GM12878 (cell line): ENCODE measurements at regions not wholly inside any gene's neighbourhood (a gene's known extent, or its start where the extent isn't known, plus 50 kb on each side); places are given as distances from the start of the nearest gene placed in this dataset.

ENCODE experiments used
- ATAC-seq: fragments of 200-7000 bp; cut with Tn5 transposase; 3 replicates; pipeline ENCODE4 v1.9.1; 2020; ENCODE audit warnings: mild to moderate bottlenecking, moderate library complexity
- BruUV-seq: library from RNA; stranded (reverse); fragments of 400-500 nt; replicated peaks from 2 replicates; lab custom pipeline; 2021; lab: Mats Ljungman, UMichigan
- CTCF ChIA-PET: fragments of 300-600 bp; sonication (Branson Sonifier 250); formaldehyde crosslinking; extraction: SDS; loops from one replicate; lab custom pipeline; 2021; ENCODE audit warnings: inconsistent platforms; lab: Yijun Ruan, JAX
- POLR2A ChIA-PET: fragments of 350-600 bp; formaldehyde crosslinking; extraction: SDS; loops from one replicate; lab custom pipeline; 2021; ENCODE audit warnings: inconsistent platforms; lab: Charles Lee
- RAD21 ChIA-PET: fragments of 300-600 bp; sonication (Branson Sonifier 250); formaldehyde crosslinking; loops from one replicate; lab custom pipeline; 2023; ENCODE audit warnings: antibody characterized with exemption; ENCODE audit not compliant: unreplicated experiment; lab: Charles Lee
- SMC1A ChIA-PET: fragments of 300-600 bp; sonication (Branson Sonifier 250); formaldehyde crosslinking; loops from one replicate; lab custom pipeline; 2023; ENCODE audit not compliant: unreplicated experiment, uncharacterized antibody; lab: Charles Lee
- DNase-seq: peaks from one replicate; pipeline ENCODE4 v3.0.0-alpha.2; 2011; ENCODE audit warnings: low read depth, low spot score
- FAIRE-seq: peaks from 3 replicates; lab custom pipeline; 2011; peaks lifted over from hg19 to GRCh38; lab: Jason Lieb, UNC
- H2AFZ ChIP-seq: 2 replicates; pipeline ENCODE4 v1.6.0; 2011; ENCODE audit warnings: low read depth, low read length, control low read depth; ENCODE audit not compliant: control insufficient read depth
- H3K27ac ChIP-seq: 2 replicates; pipeline ENCODE4 v1.5.1; 2011; ENCODE audit warnings: control low read depth; ENCODE audit not compliant: control insufficient read depth, insufficient read depth
- H3K27me3 ChIP-seq, 2 experiments: replicated peaks in 1 of 2; 2 replicates each; pipeline versions ENCODE4 v1.6.0 to v1.6.1; 2011; ENCODE audit warnings: low read length in 1 of 2; ENCODE audit not compliant: control insufficient read depth in 2 of 2, insufficient read depth in 2 of 2
- H3K36me3 ChIP-seq, 2 experiments: 2 replicates each; pipeline ENCODE4 v1.5.1; 2011; ENCODE audit warnings: low read length in 1 of 2; ENCODE audit not compliant: control insufficient read depth in 2 of 2, insufficient read depth in 2 of 2
- H3K4me1 ChIP-seq: 2 replicates; pipeline ENCODE4 v1.6.1; 2011; ENCODE audit warnings: mild to moderate bottlenecking, low read length, moderate library complexity, mixed read lengths; ENCODE audit not compliant: control insufficient read depth, insufficient read depth
- H3K4me2 ChIP-seq: 2 replicates; pipeline ENCODE4 v1.6.0; 2011; ENCODE audit warnings: control low read depth; ENCODE audit not compliant: control insufficient read depth, insufficient read depth
- H3K4me3 ChIP-seq: fragments of 200-600 bp; sonication (generic); 2 replicates; pipeline ENCODE4 v1.5.1; 2016
- H3K79me2 ChIP-seq: 2 replicates; pipeline ENCODE4 v1.6.0; 2011; ENCODE audit warnings: low read length; ENCODE audit not compliant: control insufficient read depth, insufficient read depth
- H3K9ac ChIP-seq: 2 replicates; pipeline ENCODE4 v1.8.0; 2011; ENCODE audit warnings: low read length, control low read depth, mixed read lengths; ENCODE audit not compliant: control insufficient read depth, insufficient read depth
- H3K9me3 ChIP-seq: replicated peaks from 3 replicates; pipeline ENCODE4 v1.5.1; 2011; ENCODE audit warnings: mild to moderate bottlenecking, low read length; ENCODE audit not compliant: control insufficient read depth, insufficient read depth
- H4K20me1 ChIP-seq: 2 replicates; pipeline ENCODE4 v1.6.0; 2011; ENCODE audit not compliant: control insufficient read depth, insufficient read depth
- BHLHE40 ChIP-seq, 2 experiments: fragments of 450-650 bp in 1 of 2; IDR thresholded peaks; 2 replicates each; pipeline ENCODE4 v1.6.1; 2011 to 2017; ENCODE audit warnings: low read depth in 2 of 2, borderline replicate concordance in 1 of 2, improper control_type of control experiment in 1 of 2, low read length in 1 of 2, mild to moderate bottlenecking in 1 of 2
- CEBPB ChIP-seq, 2 experiments: fragments of 150-350 bp in 1 of 2; IDR thresholded peaks; 2 replicates each; pipeline ENCODE4 v1.6.1; 2012 to 2014; ENCODE audit warnings: low read depth in 2 of 2, low read length in 2 of 2, borderline replicate concordance in 1 of 2, inconsistent platforms in 1 of 2
- CREM ChIP-seq: IDR thresholded peaks from 2 replicates; pipeline ENCODE4 v1.6.1; 2014; ENCODE audit warnings: antibody characterized with exemption, low read depth
- CUX1 ChIP-seq: IDR thresholded peaks from 2 replicates; pipeline ENCODE4 v1.6.1; 2012; ENCODE audit warnings: improper control_type of control experiment, low read depth, low read length; ENCODE audit not compliant: insufficient replicate concordance
- EP300 ChIP-seq, 2 experiments: fragments of 150-350 bp in 1 of 2; IDR thresholded peaks; 2 replicates each; pipeline ENCODE4 v1.6.1; 2011 to 2012; ENCODE audit warnings: low read depth in 2 of 2, low read length in 2 of 2, borderline replicate concordance in 1 of 2, improper control_type of control experiment in 1 of 2, inconsistent platforms in 1 of 2; ENCODE audit not compliant: control insufficient read depth in 1 of 2
- ETV6 ChIP-seq, 2 experiments: fragments of 450-650 bp in 1 of 2; IDR thresholded peaks in 1 of 2; conservative IDR thresholded peaks in 1 of 2; 2 replicates each; pipeline ENCODE4 v1.6.1; 2014; ENCODE audit warnings: antibody characterized with exemption in 1 of 2, borderline replicate concordance in 1 of 2, low read depth in 1 of 2, mild to moderate bottlenecking in 1 of 2, moderate library complexity in 1 of 2
- EZH2 ChIP-seq: IDR thresholded peaks from 2 replicates; pipeline ENCODE4 v1.6.1; 2012; ENCODE audit warnings: low read depth, mild to moderate bottlenecking, control low read depth, inconsistent platforms, low read length, borderline replicate concordance; ENCODE audit not compliant: control insufficient read depth
- HDAC6 ChIP-seq: fragments of 200-600 bp; sonication (generic); IDR thresholded peaks from one replicate; pipeline ENCODE4 v1.8.0; 2017; ENCODE audit warnings: antibody characterized with exemption; ENCODE audit not compliant: unreplicated experiment
- MYB ChIP-seq: fragments of 150-350 bp; IDR thresholded peaks from 2 replicates; pipeline ENCODE4 v1.6.1; 2014; ENCODE audit warnings: mild to moderate bottlenecking, low read depth, low read length, borderline replicate concordance
- NR2F1 ChIP-seq: fragments of 450-650 bp; conservative IDR thresholded peaks from 2 replicates; pipeline ENCODE4 v1.6.1; 2017; ENCODE audit warnings: mild to moderate bottlenecking
- NRF1 ChIP-seq: conservative IDR thresholded peaks from 2 replicates; pipeline ENCODE4 v1.6.1; 2011; ENCODE audit warnings: mild to moderate bottlenecking, low read depth, low read length, improper control_type of control experiment
- PAX5 ChIP-seq: IDR thresholded peaks from 2 replicates; pipeline ENCODE4 v1.6.1; 2011; ENCODE audit warnings: low read depth, low read length, borderline replicate concordance
- PKNOX1 ChIP-seq: fragments of 450-650 bp; IDR thresholded peaks from 2 replicates; pipeline ENCODE4 v1.6.1; 2016; ENCODE audit warnings: mild to moderate bottlenecking
- RCOR1 ChIP-seq: conservative IDR thresholded peaks from 2 replicates; pipeline ENCODE4 v1.6.1; 2012; ENCODE audit warnings: low read depth, low read length, improper control_type of control experiment
- SMAD5 ChIP-seq: IDR thresholded peaks from 2 replicates; pipeline ENCODE4 v1.6.1; 2016; ENCODE audit warnings: antibody characterized with exemption, low read depth
- SREBF1 ChIP-seq: IDR thresholded peaks from 2 replicates; pipeline ENCODE4 v1.6.1; 2012; ENCODE audit warnings: mild to moderate bottlenecking, low read length
- STAT1 ChIP-seq: fragments of 450-650 bp; conservative IDR thresholded peaks from 2 replicates; pipeline ENCODE4 v1.6.1; 2014; ENCODE audit warnings: antibody characterized with exemption, mild to moderate bottlenecking
- WGBS: methylation state at CpG from one replicate; pipeline ENCODE4 v1.1.6; 2016; ENCODE audit warnings: low lambda C conversion rate; ENCODE audit not compliant: insufficient replicate concordance, insufficient coverage; ENCODE audit errors: missing lambda C conversion rate; 5-methylcytosine and 5-hydroxymethylcytosine counted together
- in situ Hi-C: fragments of 300-500 bp; cut with MboI; formaldehyde crosslinking; loops from 9 replicates; pipeline ENCODE4 v1.14.3; 2018; ENCODE audit warnings: mixed read lengths
- intact Hi-C: fragments of 100-400 bp; cut with micrococcal nuclease; formaldehyde crosslinking; loops from one replicate; pipeline ENCODE4 v1.14.2; 2022; ENCODE audit not compliant: unreplicated experiment

- TF ChIP-seq CUX1: no peak
- TF ChIP-seq CREM: no peak
- TF ChIP-seq PKNOX1: no peak
- TF ChIP-seq EZH2: no peak
Observed at GRCh38 chr13:53281677-53282076, 253.1 kb downstream of the OLFM4 start (continued).

GRCh38 chr13:53285896-53286430, 257.4 kb downstream of the OLFM4 start:
- DNase-seq: no peak

More at GRCh38 chr13:53285896-53286430, 257.4 kb downstream of the OLFM4 start:
- Histone ChIP-seq H3K4me3 (no peak overlapping the region), H3K79me2 (no peaks in the 10 kb centered on the region), H3K9ac (no peak overlapping the region)
- in situ Hi-C loops: no loop called here
- no peak for FAIRE-seq
- RAD21 ChIA-PET: no interaction called here
- no peak for ATAC-seq
- intact Hi-C loops: no loop called here
- 51% methylated on average over 7 of the region's 7 CpGs for WGBS
- TF ChIP-seq PAX5: no peak
- no peak for TF ChIP-seq BHLHE40 (IDR thresholded peaks at IDR 0.05; ENCODE audit: borderline replicate concordance in 1 of 2, low read depth in 2 of 2, low read length in 1 of 2)
- TF ChIP-seq NRF1: no peak
- TF ChIP-seq SREBF1: no peak
- no peak for TF ChIP-seq SMAD5
- no peak for TF ChIP-seq EP300 (IDR thresholded peaks at IDR 0.05; ENCODE audit: borderline replicate concordance in 1 of 2, control insufficient read depth in 1 of 2, low read depth in 2 of 2, low read length in 2 of 2)
- TF ChIP-seq HDAC6: no peak
- no peak for TF ChIP-seq CEBPB (IDR thresholded peaks at IDR 0.05; ENCODE audit: borderline replicate concordance in 1 of 2, low read depth in 2 of 2, low read length in 2 of 2)
- TF ChIP-seq RCOR1: no peak
- TF ChIP-seq NR2F1: no peak
- no peak for TF ChIP-seq ETV6 (conservative IDR thresholded peaks at IDR 0.05 in 1 of 2, IDR thresholded peaks at IDR 0.05 in 1 of 2; ENCODE audit: borderline replicate concordance in 1 of 2, low read depth in 1 of 2)
- no peak for TF ChIP-seq STAT1
- TF ChIP-seq MYB: no peak
- TF ChIP-seq, all 136 proteins: peak for 0
- ChIA-PET CTCF (interaction anchor here (0.6 to 1.7 kb wide), 2 partner anchors 36 to 675 kb away, joined by 3 to 5 read pairs; no protein-coding TSS in a partner anchor), POLR2A (interaction anchor here (0.6 kb wide), 1 partner anchor 150 kb away, joined by 4 read pairs; no protein-coding TSS in a partner anchor), SMC1A (no interaction called here)
- H3K36me3 ChIP-seq: no peaks in the 10 kb centered on the region
- BruUV-seq: no TSS peak
- H3K9me3 ChIP-seq: no peaks in the 10 kb centered on the region
- no peaks in the 10 kb centered on the region for H3K4me1 ChIP-seq
- H2AFZ ChIP-seq: no peak overlapping the region
- no peak overlapping the region for H3K27ac ChIP-seq
- H4K20me1 ChIP-seq: no peaks in the 10 kb centered on the region
- H3K27me3 ChIP-seq: no peaks in the 10 kb centered on the region
- H3K4me2 ChIP-seq: no peak overlapping the region
